OCI-LY3 (cell line): ENCODE measurements at regions not wholly inside any gene's neighbourhood (a gene's known extent, or its start where the extent isn't known, plus 50 kb on each side); places are given as distances from the start of the nearest gene placed in this dataset.

ENCODE experiments used
- EZH2phosphoT487 ChIP-seq: fragments of 200-600 bp; shearing (Covaris generic); IDR thresholded peaks from 2 replicates; pipeline ENCODE4 v1.6.1; 2018; ENCODE audit warnings: antibody characterized with exemption, mixed run types, low read depth
- TF ChIP-seq, protein P1 (sequence below): fragments of 200-600, 300-600 bp; sonication (generic); IDR thresholded peaks from 2 replicates; pipeline ENCODE4 v1.5.1; 2014; ENCODE audit warnings: antibody characterized with exemption, low read length, low read depth

DNA sequence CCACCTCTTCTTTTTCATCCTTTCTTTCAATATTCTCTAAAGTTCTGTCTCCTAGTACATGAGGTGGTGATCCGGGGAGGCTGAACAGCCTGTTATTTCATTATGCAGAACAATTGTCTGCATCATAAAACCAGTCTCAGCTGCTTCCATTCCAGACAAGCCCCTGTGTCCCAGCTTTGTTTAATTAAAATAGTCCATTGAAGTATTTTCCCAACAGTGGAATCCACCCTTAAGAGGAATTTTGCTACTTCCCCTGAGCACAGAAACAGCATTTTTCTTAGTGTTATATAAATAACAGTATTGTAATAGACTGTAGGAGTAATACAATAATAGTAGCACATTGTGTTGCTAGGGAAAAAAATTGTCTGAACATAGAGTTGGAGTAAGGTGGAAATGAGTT is 395.4 kb upstream of the TCF4 start:
- TF ChIP-seq, protein P1, sequence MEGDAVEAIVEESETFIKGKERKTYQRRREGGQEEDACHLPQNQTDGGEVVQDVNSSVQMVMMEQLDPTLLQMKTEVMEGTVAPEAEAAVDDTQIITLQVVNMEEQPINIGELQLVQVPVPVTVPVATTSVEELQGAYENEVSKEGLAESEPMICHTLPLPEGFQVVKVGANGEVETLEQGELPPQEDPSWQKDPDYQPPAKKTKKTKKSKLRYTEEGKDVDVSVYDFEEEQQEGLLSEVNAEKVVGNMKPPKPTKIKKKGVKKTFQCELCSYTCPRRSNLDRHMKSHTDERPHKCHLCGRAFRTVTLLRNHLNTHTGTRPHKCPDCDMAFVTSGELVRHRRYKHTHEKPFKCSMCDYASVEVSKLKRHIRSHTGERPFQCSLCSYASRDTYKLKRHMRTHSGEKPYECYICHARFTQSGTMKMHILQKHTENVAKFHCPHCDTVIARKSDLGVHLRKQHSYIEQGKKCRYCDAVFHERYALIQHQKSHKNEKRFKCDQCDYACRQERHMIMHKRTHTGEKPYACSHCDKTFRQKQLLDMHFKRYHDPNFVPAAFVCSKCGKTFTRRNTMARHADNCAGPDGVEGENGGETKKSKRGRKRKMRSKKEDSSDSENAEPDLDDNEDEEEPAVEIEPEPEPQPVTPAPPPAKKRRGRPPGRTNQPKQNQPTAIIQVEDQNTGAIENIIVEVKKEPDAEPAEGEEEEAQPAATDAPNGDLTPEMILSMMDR: no peak
- TF ChIP-seq EZH2phosphoT487: no peak
